ENCODE measurements at regions not wholly inside any gene's neighbourhood (a gene's known extent, or its start where the extent isn't known, plus 50 kb on each side); places are given as distances from the start of the nearest gene placed in this dataset.

- no peak for TF ChIP-seq CTCF (IDR thresholded peaks at IDR 0.05; ENCODE audit: low read depth, low read length)
- TF ChIP-seq POLR2A (IDR thresholded peaks at IDR 0.05; ENCODE audit: extremely low read depth, insufficient read length): no peak
- no peak for TF ChIP-seq MYC (IDR thresholded peaks at IDR 0.05; ENCODE audit: low read depth, low read length)
- no peak for TF ChIP-seq MAX (IDR thresholded peaks at IDR 0.05; ENCODE audit: low read depth, low read length)
These were observed 482.9 kb upstream of the SPRED2 start for GRCh38 chr2:65915273-65915672.

Data from NB4 (cell line).